Duodenal mucosa (tissue), 2 donors: ENCODE measurements at regions not wholly inside any gene's neighbourhood (a gene's known extent, or its start where the extent isn't known, plus 50 kb on each side); places are given as distances from the start of the nearest gene placed in this dataset.

ENCODE experiments used
- H3K27ac ChIP-seq: one replicate; pipeline ENCODE4 v1.7.0; 2013; ENCODE audit warnings: low read depth, low read length
- H3K27me3 ChIP-seq, 2 donors: one replicate each; pipeline ENCODE4 v1.7.0; 2013; ENCODE audit warnings: low read length in 2 of 2, control low read depth in 1 of 2; ENCODE audit not compliant: insufficient read depth in 2 of 2, control insufficient read depth in 1 of 2
- H3K36me3 ChIP-seq, 2 donors: one replicate each; pipeline ENCODE4 v1.7.0; 2013; ENCODE audit warnings: low read length in 2 of 2, control low read depth in 1 of 2; ENCODE audit not compliant: insufficient read depth in 2 of 2, control insufficient read depth in 1 of 2
- H3K4me1 ChIP-seq, 2 donors: one replicate each; pipeline ENCODE4 v1.7.0; 2013; ENCODE audit warnings: low read length in 2 of 2, control low read depth in 1 of 2; ENCODE audit not compliant: insufficient read depth in 2 of 2, control insufficient read depth in 1 of 2
- H3K4me3 ChIP-seq, 2 donors: one replicate each; pipeline ENCODE4 v1.7.0; 2013; ENCODE audit warnings: low read length in 2 of 2, low read depth in 1 of 2
- H3K9ac ChIP-seq, 2 donors: one replicate each; pipeline ENCODE4 v1.7.0; 2013; ENCODE audit warnings: low read length in 2 of 2, low read depth in 1 of 2
- H3K9me3 ChIP-seq, 2 donors: one replicate each; pipeline ENCODE4 v1.7.0; 2013; ENCODE audit warnings: low read length in 2 of 2, control low read depth in 1 of 2; ENCODE audit not compliant: control insufficient read depth in 1 of 2

- H3K4me3 ChIP-seq = no peak overlapping the region
- H3K36me3 ChIP-seq = no peaks in the 10 kb centered on the region
- H3K9ac ChIP-seq = no peak overlapping the region
- no peak overlapping the region for H3K27ac ChIP-seq
- peaks cover 26 to 33% of the 10 kb centered on the region in 2 donors for H3K4me1 ChIP-seq
- H3K27me3 ChIP-seq = peaks cover 0 to 2% of the 10 kb centered on the region in 2 donors
- H3K9me3 ChIP-seq = peaks cover 10 to 21% of the 10 kb centered on the region in 2 donors
Measured at GRCh38 chr15:69552057-69552815, 99.6 kb downstream of the RPLP1 start.

- Histone ChIP-seq H3K4me3 (no peak overlapping the region), H3K27me3 (no peaks in the 10 kb centered on the region), H3K4me1 (peaks cover 37 to 46% of the 10 kb centered on the region in 2 donors), H3K27ac (no peak overlapping the region), H3K9me3 (peaks cover 10 to 21% of the 10 kb centered on the region in 2 donors), H3K9ac (no peak overlapping the region), H3K36me3 (no peaks in the 10 kb centered on the region)
Measured at GRCh38 chr15:69553686-69554085, 101.1 kb downstream of the RPLP1 start.

GRCh38 chr15:69554279-69554961 lies 101.8 kb downstream of the RPLP1 start:
- Histone ChIP-seq H3K4me1 (peaks cover 37 to 54% of the 10 kb centered on the region in 2 donors), H3K9ac (no peak overlapping the region), H3K27ac (no peak overlapping the region), H3K36me3 (no peaks in the 10 kb centered on the region), H3K4me3 (no peak overlapping the region), H3K27me3 (no peaks in the 10 kb centered on the region), H3K9me3 (peaks cover 10 to 21% of the 10 kb centered on the region in 2 donors)

- no peak overlapping the region for H3K27ac ChIP-seq
Measured at GRCh38 chr15:69555080-69555479, 102.5 kb downstream of the RPLP1 start.

GRCh38 chr15:69556344-69556743 lies 103.7 kb downstream of the RPLP1 start:
- Histone ChIP-seq H3K27me3 (no peaks in the 10 kb centered on the region), H3K36me3 (no peaks in the 10 kb centered on the region), H3K27ac (no peak overlapping the region), H3K9ac (no peak overlapping the region), H3K4me3 (no peak overlapping the region), H3K9me3 (peaks cover 10 to 15% of the 10 kb centered on the region in 2 donors), H3K4me1 (peaks cover 39 to 63% of the 10 kb centered on the region in 2 donors)

More at GRCh38 chr15:69555080-69555479, 102.5 kb downstream of the RPLP1 start:
- Histone ChIP-seq H3K4me1 (peaks cover 37 to 54% of the 10 kb centered on the region in 2 donors), H3K4me3 (no peak overlapping the region), H3K27me3 (no peaks in the 10 kb centered on the region), H3K36me3 (no peaks in the 10 kb centered on the region), H3K9me3 (peaks cover 10 to 21% of the 10 kb centered on the region in 2 donors), H3K9ac (no peak overlapping the region)

GRCh38 chr15:69557020-69557706 lies 104.5 kb downstream of the RPLP1 start:
- Histone ChIP-seq H3K4me3 (no peak overlapping the region), H3K36me3 (no peaks in the 10 kb centered on the region), H3K9ac (peak overlapping the region in 1 of 2 donors; percentile 26), H3K27ac (peak overlapping the region; percentile 46), H3K4me1 (peaks cover 45 to 71% of the 10 kb centered on the region in 2 donors), H3K27me3 (no peaks in the 10 kb centered on the region), H3K9me3 (peaks cover 5 to 7% of the 10 kb centered on the region in 2 donors)

- H3K27ac ChIP-seq = peak overlapping the region; percentile 46
- H3K4me3 ChIP-seq = no peak overlapping the region
- no peak overlapping the region for H3K9ac ChIP-seq
- H3K4me1 ChIP-seq = peaks cover 45 to 78% of the 10 kb centered on the region in 2 donors
- H3K27me3 ChIP-seq = no peaks in the 10 kb centered on the region
- peaks cover 0 to under 1% of the 10 kb centered on the region in 2 donors for H3K9me3 ChIP-seq
- no peaks in the 10 kb centered on the region for H3K36me3 ChIP-seq
Measured at GRCh38 chr15:69557707-69558409, 105.2 kb downstream of the RPLP1 start.

- peaks cover 37 to 65% of the 10 kb centered on the region in 2 donors for H3K4me1 ChIP-seq
Measured at GRCh38 chr15:69559440-69560190, 107.0 kb downstream of the RPLP1 start.

GRCh38 chr15:69561071-69561784 lies 108.6 kb downstream of the RPLP1 start:
- Histone ChIP-seq H3K4me1 (peaks cover 26 to 54% of the 10 kb centered on the region in 2 donors), H3K27me3 (no peaks in the 10 kb centered on the region), H3K4me3 (no peak overlapping the region), H3K9ac (no peak overlapping the region), H3K27ac (no peak overlapping the region), H3K9me3 (no peaks in the 10 kb centered on the region), H3K36me3 (no peaks in the 10 kb centered on the region)

More at GRCh38 chr15:69559440-69560190, 107.0 kb downstream of the RPLP1 start:
- H3K9ac ChIP-seq = no peak overlapping the region
- H3K27ac ChIP-seq = no peak overlapping the region
- H3K27me3 ChIP-seq = no peaks in the 10 kb centered on the region
- no peaks in the 10 kb centered on the region for H3K36me3 ChIP-seq
- no peaks in the 10 kb centered on the region for H3K9me3 ChIP-seq
- no peak overlapping the region for H3K4me3 ChIP-seq
